Upper lobe of right lung (tissue), 1 donor: ENCODE measurements at regions not wholly inside any gene's neighbourhood (a gene's known extent, or its start where the extent isn't known, plus 50 kb on each side); places are given as distances from the start of the nearest gene placed in this dataset.

ENCODE experiments used
- ATAC-seq: fragments of 200-7000 bp; cut with Tn5 transposase; one replicate; pipeline ENCODE4 v1.9.1; 2020; ENCODE audit warnings: mild to moderate bottlenecking, moderate library complexity
- DNase-seq: peaks from one replicate; pipeline ENCODE4 v3.0.0-alpha.2; 2020
- H3K27ac ChIP-seq: fragments of 200-600 bp; one replicate; pipeline ENCODE4 v1.8.0; 2022
- H3K27me3 ChIP-seq: fragments of 200-600 bp; one replicate; pipeline ENCODE4 v1.8.0; 2022; ENCODE audit warnings: mild to moderate bottlenecking
- H3K36me3 ChIP-seq: fragments of 200-600 bp; one replicate; pipeline ENCODE4 v1.8.0; 2022
- H3K4me1 ChIP-seq: fragments of 200-600 bp; one replicate; pipeline ENCODE4 v1.8.0; 2022
- H3K4me3 ChIP-seq: fragments of 200-600 bp; one replicate; pipeline ENCODE4 v1.8.0; 2022; ENCODE audit warnings: mild to moderate bottlenecking
- H3K9me3 ChIP-seq: fragments of 200-600 bp; one replicate; pipeline ENCODE4 v1.8.0; 2022
- CTCF ChIP-seq: fragments of 200-600 bp; IDR thresholded peaks from one replicate; pipeline ENCODE4 v1.8.0; 2022; ENCODE audit warnings: antibody characterized with exemption
- intact Hi-C: fragments of 100-400 bp; cut with DNase I; formaldehyde crosslinking; loops from one replicate; pipeline ENCODE4 v1.11.0; 2022
- donor health status: DM: no; HTN: yes; CAD: no; lungs with severe emphysema.

DNA sequence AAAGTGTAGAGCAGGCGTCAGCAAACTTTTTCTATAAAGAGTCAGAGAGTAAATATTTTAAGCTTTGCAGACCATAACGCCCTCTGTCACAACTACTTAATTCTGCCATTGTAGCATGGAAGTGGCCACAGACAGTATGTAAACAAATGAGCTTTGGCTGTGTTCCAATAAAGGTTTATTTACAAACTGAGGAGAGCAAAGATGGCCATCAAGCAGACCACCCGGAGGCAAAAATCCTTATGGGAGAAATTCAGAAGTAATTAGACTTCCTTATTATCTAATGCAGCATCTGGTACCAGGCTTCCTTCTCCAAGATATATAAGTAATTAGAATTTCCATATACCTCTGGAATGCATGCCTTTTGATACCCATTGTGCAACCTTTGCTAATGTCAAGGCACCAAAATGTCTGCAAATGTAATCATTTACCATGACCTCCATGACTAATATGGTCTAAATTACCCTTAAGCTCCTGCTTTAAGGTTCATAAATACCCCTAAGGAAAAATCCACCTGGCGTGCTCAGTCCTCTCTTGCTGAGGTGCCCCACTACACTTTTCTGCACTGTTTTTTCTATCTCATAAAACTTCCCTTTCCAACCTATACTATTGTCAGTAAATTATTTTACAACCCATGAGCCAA, 377.8 kb downstream of the MATN1 start:
- ATAC-seq (no peak), DNase-seq (no peak)
- Histone ChIP-seq H3K4me1 (no peaks in the 10 kb centered on the region), H3K27ac (no peak overlapping the region), H3K9me3 (no peaks in the 10 kb centered on the region), H3K27me3 (peaks cover 51% of the 10 kb centered on the region), H3K36me3 (no peaks in the 10 kb centered on the region), H3K4me3 (no peak overlapping the region)
- TF ChIP-seq CTCF: no peak
- intact Hi-C loops: no loop called here

DNA sequence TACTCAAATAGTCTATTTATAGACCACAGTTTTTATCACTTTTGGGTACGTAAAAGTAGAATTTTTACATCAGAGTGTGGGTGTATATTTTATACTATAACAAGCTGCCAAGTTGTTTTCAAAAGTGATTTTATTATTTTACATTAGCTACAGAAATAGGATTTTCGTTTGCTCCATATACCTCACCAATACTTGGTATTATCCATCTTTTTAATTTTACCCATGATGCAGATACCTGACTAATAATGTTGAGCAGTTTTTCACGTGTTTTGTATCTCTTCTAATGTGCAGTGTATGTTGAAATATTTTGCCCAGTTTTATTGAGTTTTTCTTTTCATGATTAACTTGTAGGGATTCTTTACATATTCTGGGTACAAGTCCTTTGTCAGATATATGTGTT, 379.8 kb downstream of the MATN1 start:
- Histone ChIP-seq H3K36me3 (no peaks in the 10 kb centered on the region), H3K27ac (no peak overlapping the region), H3K4me1 (no peaks in the 10 kb centered on the region), H3K9me3 (no peaks in the 10 kb centered on the region), H3K4me3 (no peak overlapping the region), H3K27me3 (peaks cover 56% of the 10 kb centered on the region)
- TF ChIP-seq CTCF: no peak
- intact Hi-C loops: no loop called here
- no peak for ATAC-seq
- no peak for DNase-seq

GRCh38 chr1:30342535-30343141, 380.7 kb downstream of the MATN1 start:
- Histone ChIP-seq H3K27me3 (peaks cover 56% of the 10 kb centered on the region), H3K9me3 (no peaks in the 10 kb centered on the region), H3K27ac (no peak overlapping the region), H3K4me1 (no peaks in the 10 kb centered on the region), H3K36me3 (no peaks in the 10 kb centered on the region), H3K4me3 (no peak overlapping the region)
- intact Hi-C loops: no loop called here
- no peak for DNase-seq
- TF ChIP-seq CTCF: no peak
- ATAC-seq: peak; percentile 40

DNA sequence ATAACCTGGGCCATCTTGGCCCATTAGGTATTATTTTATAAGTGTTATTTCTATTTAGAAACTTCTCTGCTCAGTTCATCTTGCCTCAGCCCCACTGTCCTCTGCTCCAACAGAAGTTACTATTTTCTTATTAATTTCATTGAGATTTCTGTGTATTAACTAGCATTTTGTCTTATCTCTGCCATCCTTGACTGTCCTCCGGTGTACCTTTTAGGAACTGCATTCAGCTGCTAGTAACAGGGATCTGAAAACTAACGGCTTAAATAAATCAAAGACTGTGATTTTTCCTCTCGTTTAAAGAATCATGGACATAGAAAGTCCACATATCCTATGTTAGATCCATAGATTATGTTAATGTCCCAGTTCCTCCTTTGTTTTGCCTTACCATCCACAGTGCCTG, 382.5 kb downstream of the MATN1 start:
- H3K9me3 ChIP-seq: no peaks in the 10 kb centered on the region
- H3K27me3 ChIP-seq: peaks cover 56% of the 10 kb centered on the region
- no peak for TF ChIP-seq CTCF
- no peak for DNase-seq
- intact Hi-C loops: no loop called here
- no peaks in the 10 kb centered on the region for H3K36me3 ChIP-seq
- H3K27ac ChIP-seq: no peak overlapping the region
- no peaks in the 10 kb centered on the region for H3K4me1 ChIP-seq
- H3K4me3 ChIP-seq: no peak overlapping the region
- no peak for ATAC-seq

DNA sequence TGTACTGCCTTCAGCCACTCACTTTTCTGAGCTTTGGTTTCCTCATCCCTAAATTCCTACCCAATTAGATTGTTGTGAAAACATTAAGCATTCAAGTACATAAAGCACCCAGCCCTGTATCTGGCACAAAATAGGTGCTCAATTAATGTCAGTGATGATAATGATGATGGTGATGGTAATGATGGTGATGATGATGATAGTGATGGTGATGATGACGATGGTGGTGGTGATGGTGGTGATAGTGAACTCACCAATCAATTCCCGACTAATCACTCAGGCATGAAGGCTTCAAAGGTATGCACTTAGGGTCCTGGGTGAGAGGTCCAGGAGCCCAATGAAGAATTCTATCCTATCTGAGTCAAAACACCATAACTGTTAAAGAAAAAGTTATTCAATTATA, 383.5 kb downstream of the MATN1 start:
- no peak for TF ChIP-seq CTCF
- Histone ChIP-seq H3K36me3 (no peaks in the 10 kb centered on the region), H3K27ac (no peak overlapping the region), H3K4me3 (no peak overlapping the region), H3K27me3 (peaks cover 49% of the 10 kb centered on the region), H3K4me1 (no peaks in the 10 kb centered on the region), H3K9me3 (no peaks in the 10 kb centered on the region)
- DNase-seq (no peak), ATAC-seq (no peak)
- intact Hi-C loops: no loop called here
